MCF 10A (cell line): ENCODE measurements at regions not wholly inside any gene's neighbourhood (a gene's known extent, or its start where the extent isn't known, plus 50 kb on each side); places are given as distances from the start of the nearest gene placed in this dataset.
"Not testable (repeated sequence)": the region's sequence is repeated elsewhere in the genome, so short reads cannot be mapped to it uniquely, and the experiment has no call there.

Experiments
- BruUV-seq: library from RNA; stranded (reverse); fragments of 400-500 nt; replicated peaks from 2 replicates; lab custom pipeline; 2021; lab: Mats Ljungman, UMichigan
- CTCF ChIA-PET: fragments of 300-600 bp; sonication (Branson Sonifier 250); formaldehyde crosslinking; extraction: SDS; loops from one replicate; lab custom pipeline; 2021; ENCODE audit warnings: antibody characterized with exemption, inconsistent platforms; lab: Yijun Ruan, JAX
- POLR2A ChIA-PET: fragments of 300-600, 350-650 bp; sonication (Branson Sonifier 250); formaldehyde crosslinking; extraction: SDS; loops from one replicate; lab custom pipeline; 2020; ENCODE audit warnings: antibody characterized with exemption, inconsistent platforms; lab: Yijun Ruan, JAX
- DNase-seq: peaks from one replicate; pipeline ENCODE4 v3.0.0-alpha.2; 2018; ENCODE audit not compliant: unreplicated experiment
- H3K27ac Mint-ChIP-seq: one replicate; pipeline ENCODE4 v1.8.0; 2022; ENCODE audit warnings: mild to moderate bottlenecking, low read depth, mixed read lengths; ENCODE audit not compliant: unreplicated experiment
- H3K27me3 Mint-ChIP-seq: one replicate; pipeline ENCODE4 v1.8.0; 2022; ENCODE audit warnings: mixed read lengths; ENCODE audit not compliant: insufficient read depth, unreplicated experiment
- H3K36me3 Mint-ChIP-seq: one replicate; pipeline ENCODE4 v1.8.0; 2022; ENCODE audit warnings: mild to moderate bottlenecking, moderate library complexity, mixed read lengths; ENCODE audit not compliant: insufficient read depth, unreplicated experiment
- H3K4me1 Mint-ChIP-seq: one replicate; pipeline ENCODE4 v1.8.0; 2022; ENCODE audit warnings: mixed read lengths; ENCODE audit not compliant: insufficient read depth, unreplicated experiment
- H3K4me3 Mint-ChIP-seq: one replicate; pipeline ENCODE4 v1.8.0; 2022; ENCODE audit warnings: mild to moderate bottlenecking, moderate library complexity, mixed read lengths; ENCODE audit not compliant: unreplicated experiment
- H3K9me3 Mint-ChIP-seq: one replicate; pipeline ENCODE4 v1.8.0; 2022; ENCODE audit warnings: mixed read lengths; ENCODE audit not compliant: unreplicated experiment
- intact Hi-C: fragments of 100-400 bp; cut with micrococcal nuclease; formaldehyde crosslinking; loops from 2 replicates; pipeline ENCODE4 v1.14.1; 2022
- TF ChIP-seq, protein P1 (sequence below): fragments of 200-600 bp; IDR thresholded peaks from one replicate; pipeline ENCODE4 v1.8.0; 2022; ENCODE audit warnings: antibody characterized with exemption, mild to moderate bottlenecking; ENCODE audit not compliant: unreplicated experiment

DNA sequence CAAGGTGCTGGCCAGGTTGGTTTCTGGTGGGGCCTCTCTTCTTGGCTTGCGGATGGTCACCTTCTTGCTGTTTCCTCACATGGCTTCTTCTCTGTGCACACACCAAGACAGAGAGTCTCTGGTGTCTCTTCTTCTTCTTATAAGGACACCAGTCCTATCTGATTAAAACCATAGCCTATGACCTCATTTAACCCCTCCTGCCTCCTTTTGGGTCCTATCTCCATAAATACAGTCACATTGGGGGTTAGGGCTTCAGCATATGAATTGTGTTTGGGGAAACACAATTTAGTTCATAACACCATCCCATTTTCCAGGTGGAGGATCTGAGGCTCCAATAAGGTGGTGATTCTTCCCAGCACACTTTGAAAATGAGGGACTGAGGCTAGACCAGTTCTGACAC, 80.4 kb downstream of the SPRY4 start:
- Mint-ChIP-seq H3K4me1 (peaks cover 6% of the 10 kb centered on the region), H3K36me3 (no peaks in the 10 kb centered on the region), H3K4me3 (no peak overlapping the region), H3K9me3 (peaks cover 7% of the 10 kb centered on the region), H3K27me3 (no peaks in the 10 kb centered on the region), H3K27ac (no peak overlapping the region)
- no peak for DNase-seq
- intact Hi-C loops = no loop called here
- TF ChIP-seq, protein P1, sequence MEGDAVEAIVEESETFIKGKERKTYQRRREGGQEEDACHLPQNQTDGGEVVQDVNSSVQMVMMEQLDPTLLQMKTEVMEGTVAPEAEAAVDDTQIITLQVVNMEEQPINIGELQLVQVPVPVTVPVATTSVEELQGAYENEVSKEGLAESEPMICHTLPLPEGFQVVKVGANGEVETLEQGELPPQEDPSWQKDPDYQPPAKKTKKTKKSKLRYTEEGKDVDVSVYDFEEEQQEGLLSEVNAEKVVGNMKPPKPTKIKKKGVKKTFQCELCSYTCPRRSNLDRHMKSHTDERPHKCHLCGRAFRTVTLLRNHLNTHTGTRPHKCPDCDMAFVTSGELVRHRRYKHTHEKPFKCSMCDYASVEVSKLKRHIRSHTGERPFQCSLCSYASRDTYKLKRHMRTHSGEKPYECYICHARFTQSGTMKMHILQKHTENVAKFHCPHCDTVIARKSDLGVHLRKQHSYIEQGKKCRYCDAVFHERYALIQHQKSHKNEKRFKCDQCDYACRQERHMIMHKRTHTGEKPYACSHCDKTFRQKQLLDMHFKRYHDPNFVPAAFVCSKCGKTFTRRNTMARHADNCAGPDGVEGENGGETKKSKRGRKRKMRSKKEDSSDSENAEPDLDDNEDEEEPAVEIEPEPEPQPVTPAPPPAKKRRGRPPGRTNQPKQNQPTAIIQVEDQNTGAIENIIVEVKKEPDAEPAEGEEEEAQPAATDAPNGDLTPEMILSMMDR = no peak
- no TSS peak for BruUV-seq
- POLR2A ChIA-PET = interaction anchor here (0.8 kb wide), 1 partner anchor 10 kb away, joined by 3 read pairs; no protein-coding TSS in a partner anchor
- CTCF ChIA-PET = no interaction called here

DNA sequence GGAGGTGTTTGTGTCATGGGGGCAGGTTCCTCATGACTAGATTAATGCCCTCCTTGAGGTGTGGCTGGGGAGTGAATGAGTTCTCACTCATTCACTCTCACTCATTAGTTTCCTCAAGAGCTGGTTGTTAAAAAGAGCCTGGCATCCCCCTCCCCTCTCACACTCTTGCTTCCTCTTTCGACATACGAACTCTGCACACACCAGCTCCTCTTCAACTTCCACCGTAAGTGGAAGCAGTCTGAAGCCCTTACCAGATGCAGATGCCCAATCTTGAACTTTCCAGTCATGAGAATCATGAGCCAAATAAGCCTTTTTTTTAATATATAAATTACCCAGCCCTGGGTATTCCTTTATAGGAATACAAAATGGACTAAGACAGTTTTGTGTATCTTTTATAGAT, 82.5 kb downstream of the SPRY4 start:
- peaks cover 7% of the 10 kb centered on the region for H3K9me3 Mint-ChIP-seq
- no peak overlapping the region for H3K27ac Mint-ChIP-seq
- TF ChIP-seq, protein P1 = no peak
- H3K27me3 Mint-ChIP-seq = no peaks in the 10 kb centered on the region
- ChIA-PET CTCF (interaction anchor here (0.6 kb wide), 2 partner anchors 551 to 1929 kb away, joined by 3 to 6 read pairs; no protein-coding TSS in a partner anchor), POLR2A (no interaction called here)
- no peaks in the 10 kb centered on the region for H3K36me3 Mint-ChIP-seq
- DNase-seq = no peak
- intact Hi-C loops = no loop called here
- no peak overlapping the region for H3K4me3 Mint-ChIP-seq
- peaks cover 6% of the 10 kb centered on the region for H3K4me1 Mint-ChIP-seq
- BruUV-seq = no TSS peak

DNA sequence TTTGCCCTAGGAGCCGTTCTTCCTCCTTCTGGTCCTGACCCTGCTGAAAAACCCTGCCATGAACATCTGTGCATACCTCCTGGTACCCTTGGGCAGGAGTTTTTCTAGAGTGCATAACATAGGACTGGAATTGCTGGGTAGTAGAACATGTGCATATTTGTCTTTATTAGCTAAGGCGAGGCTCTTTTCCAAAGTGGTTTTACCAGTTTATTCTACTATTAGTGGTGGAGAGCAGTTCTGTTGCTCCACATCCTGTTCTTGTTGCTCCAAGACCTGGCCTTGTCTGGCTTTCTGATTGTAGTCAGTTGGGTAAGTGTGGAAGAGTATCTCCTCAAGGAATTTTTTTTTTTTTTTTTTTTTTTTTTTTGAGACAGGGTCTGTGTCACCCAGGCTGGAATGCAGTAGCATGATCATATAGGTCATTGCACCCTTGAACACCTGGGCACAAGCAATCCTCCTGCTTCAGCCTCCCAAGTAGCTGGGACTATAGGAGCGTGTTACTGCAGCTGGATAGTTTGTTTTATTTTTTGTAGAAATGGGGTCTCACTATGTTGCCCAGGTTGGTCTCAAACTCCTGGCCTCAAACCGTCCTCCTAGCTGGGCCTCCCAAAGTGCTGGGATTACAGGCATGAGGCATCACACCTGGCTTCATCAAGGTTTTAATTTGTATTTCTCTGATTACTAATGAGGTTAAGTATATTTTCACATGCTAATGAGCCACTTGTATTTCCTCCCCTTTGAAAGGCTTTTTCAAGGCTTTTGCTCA, 85.2 kb downstream of the SPRY4 start:
- no peaks in the 10 kb centered on the region for H3K36me3 Mint-ChIP-seq
- ChIA-PET POLR2A (interaction anchor here (0.6 kb wide), 1 partner anchor 283 kb away, joined by 3 read pairs; no protein-coding TSS in a partner anchor), CTCF (no interaction called here)
- peaks cover 7% of the 10 kb centered on the region for H3K9me3 Mint-ChIP-seq
- intact Hi-C loops = loop anchor here (10.0 kb wide), 1 partner anchor 1625 kb away; no protein-coding TSS in a partner anchor
- no peak overlapping the region for H3K27ac Mint-ChIP-seq
- H3K27me3 Mint-ChIP-seq = no peaks in the 10 kb centered on the region
- TF ChIP-seq, protein P1 = no peak
- H3K4me3 Mint-ChIP-seq = no peak overlapping the region
- no TSS peak for BruUV-seq
- no peak for DNase-seq
- no peaks in the 10 kb centered on the region for H3K4me1 Mint-ChIP-seq

DNA sequence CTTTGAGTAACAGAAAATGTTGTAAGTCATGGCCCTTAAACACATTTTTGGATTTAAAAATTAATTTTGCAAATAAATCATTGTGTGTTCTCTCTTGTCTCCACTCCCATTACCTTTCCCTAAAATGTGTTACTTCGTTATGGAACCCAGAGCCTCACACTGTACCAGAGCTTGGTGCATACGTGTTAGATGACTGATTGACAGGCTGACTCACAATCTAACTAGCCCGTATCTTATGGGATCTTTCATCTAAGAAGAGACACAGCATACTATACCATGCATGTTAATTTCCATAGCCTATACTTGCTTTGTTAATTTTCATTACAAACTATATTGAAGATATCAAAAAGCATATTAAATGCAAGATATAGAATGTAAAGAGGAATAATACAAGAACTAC, 87.1 kb downstream of the SPRY4 start:
- intact Hi-C loops = loop anchor here (10.0 kb wide), 1 partner anchor 1627 kb away; no protein-coding TSS in a partner anchor
- peaks cover 7% of the 10 kb centered on the region for H3K9me3 Mint-ChIP-seq
- CTCF ChIA-PET = interaction anchor here (0.6 kb wide), 1 partner anchor 342 kb away, joined by 3 read pairs; no protein-coding TSS in a partner anchor
- H3K27me3 Mint-ChIP-seq = no peaks in the 10 kb centered on the region
- H3K27ac Mint-ChIP-seq = no peak overlapping the region
- peaks cover 6% of the 10 kb centered on the region for H3K36me3 Mint-ChIP-seq
- DNase-seq = no peak
- POLR2A ChIA-PET = no interaction called here
- TF ChIP-seq, protein P1 = no peak
- H3K4me3 Mint-ChIP-seq = no peak overlapping the region
- no TSS peak for BruUV-seq
- peaks cover 5% of the 10 kb centered on the region for H3K4me1 Mint-ChIP-seq

DNA sequence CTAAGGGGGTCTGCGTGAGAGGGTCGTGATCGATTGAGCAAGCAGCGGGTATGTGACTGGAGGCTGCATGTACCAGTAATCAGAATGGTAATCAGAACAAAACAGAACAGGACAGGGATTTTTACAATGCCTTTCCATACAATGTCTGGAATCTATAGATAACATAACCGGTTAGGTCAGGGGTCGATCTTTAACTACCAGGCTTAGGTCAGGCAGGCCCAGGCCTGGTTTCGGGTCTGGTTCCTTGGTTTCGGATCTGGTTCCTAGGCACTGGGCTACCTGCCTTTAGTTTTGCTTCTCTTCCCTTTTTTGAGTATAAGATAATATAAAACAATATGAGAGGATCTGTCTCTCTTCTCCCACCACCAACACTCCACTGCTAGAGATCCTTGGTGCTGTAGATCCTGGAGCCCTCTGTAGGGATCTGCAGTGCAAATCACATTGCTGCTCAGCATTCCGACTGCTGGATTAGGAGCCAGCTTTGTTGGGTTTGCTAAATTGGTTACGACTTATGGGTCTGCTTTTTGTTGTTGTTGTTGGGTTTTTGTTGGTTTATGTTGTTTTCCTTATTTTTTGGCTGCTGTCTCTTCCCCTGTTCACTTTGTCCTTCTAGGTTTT, 88.0 kb downstream of the SPRY4 start:
- H3K9me3 Mint-ChIP-seq, H3K4me1 Mint-ChIP-seq, H3K27me3 Mint-ChIP-seq, BruUV-seq, POLR2A ChIA-PET, H3K27ac Mint-ChIP-seq, H3K4me3 Mint-ChIP-seq, DNase-seq, H3K36me3 Mint-ChIP-seq: not testable (repeated sequence)
- intact Hi-C loops = loop anchor here (10.0 kb wide), 1 partner anchor 1628 kb away; no protein-coding TSS in a partner anchor
- CTCF ChIA-PET = interaction anchor here (0.6 kb wide), 1 partner anchor 15 kb away, joined by 3 read pairs; no protein-coding TSS in a partner anchor
